ENCODE measurements at regions not wholly inside any gene's neighbourhood (a gene's known extent, or its start where the extent isn't known, plus 50 kb on each side); places are given as distances from the start of the nearest gene placed in this dataset.

DNA sequence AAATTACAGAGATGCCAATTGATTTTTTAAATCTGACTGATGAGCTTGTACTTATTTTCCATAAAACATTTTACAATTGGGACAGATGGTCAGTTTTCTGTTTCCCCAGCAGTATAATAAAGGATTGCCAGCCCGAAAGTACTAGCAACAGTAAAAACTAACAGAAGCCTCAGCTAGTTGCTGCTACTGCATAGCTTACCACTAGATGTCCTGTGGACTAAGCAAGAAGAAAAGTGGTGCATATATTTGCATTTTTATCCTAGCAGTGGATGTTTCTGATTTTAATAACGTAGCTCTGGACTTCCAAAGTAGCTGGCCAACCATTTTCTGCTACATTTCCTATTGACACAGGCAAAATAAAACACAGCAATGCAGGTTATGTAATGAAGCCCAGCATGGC lies 241.5 kb downstream of the BARHL2 start:
- no peak for TF ChIP-seq POLR2AphosphoS5 (IDR thresholded peaks at IDR 0.05)
- TF ChIP-seq, protein P1, sequence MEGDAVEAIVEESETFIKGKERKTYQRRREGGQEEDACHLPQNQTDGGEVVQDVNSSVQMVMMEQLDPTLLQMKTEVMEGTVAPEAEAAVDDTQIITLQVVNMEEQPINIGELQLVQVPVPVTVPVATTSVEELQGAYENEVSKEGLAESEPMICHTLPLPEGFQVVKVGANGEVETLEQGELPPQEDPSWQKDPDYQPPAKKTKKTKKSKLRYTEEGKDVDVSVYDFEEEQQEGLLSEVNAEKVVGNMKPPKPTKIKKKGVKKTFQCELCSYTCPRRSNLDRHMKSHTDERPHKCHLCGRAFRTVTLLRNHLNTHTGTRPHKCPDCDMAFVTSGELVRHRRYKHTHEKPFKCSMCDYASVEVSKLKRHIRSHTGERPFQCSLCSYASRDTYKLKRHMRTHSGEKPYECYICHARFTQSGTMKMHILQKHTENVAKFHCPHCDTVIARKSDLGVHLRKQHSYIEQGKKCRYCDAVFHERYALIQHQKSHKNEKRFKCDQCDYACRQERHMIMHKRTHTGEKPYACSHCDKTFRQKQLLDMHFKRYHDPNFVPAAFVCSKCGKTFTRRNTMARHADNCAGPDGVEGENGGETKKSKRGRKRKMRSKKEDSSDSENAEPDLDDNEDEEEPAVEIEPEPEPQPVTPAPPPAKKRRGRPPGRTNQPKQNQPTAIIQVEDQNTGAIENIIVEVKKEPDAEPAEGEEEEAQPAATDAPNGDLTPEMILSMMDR (IDR thresholded peaks at IDR 0.05) = no peak
- TF ChIP-seq POLR2A (IDR thresholded peaks at IDR 0.05) = no peak
- no peaks in the 10 kb centered on the region for H3K27me3 ChIP-seq
- no peak overlapping the region for H3K27ac ChIP-seq
- H3K36me3 ChIP-seq = no peaks in the 10 kb centered on the region
- intact Hi-C loops (cut with DNase I; ENCODE audit: low total_unique reads) = no loop called here
- no peak overlapping the region for H3K4me3 ChIP-seq
- no peak for DNase-seq (ENCODE audit: low spot score in 2 of 2)
- H3K4me1 ChIP-seq = no peaks in the 10 kb centered on the region
- H3K9me3 ChIP-seq = no peaks in the 10 kb centered on the region

DNA sequence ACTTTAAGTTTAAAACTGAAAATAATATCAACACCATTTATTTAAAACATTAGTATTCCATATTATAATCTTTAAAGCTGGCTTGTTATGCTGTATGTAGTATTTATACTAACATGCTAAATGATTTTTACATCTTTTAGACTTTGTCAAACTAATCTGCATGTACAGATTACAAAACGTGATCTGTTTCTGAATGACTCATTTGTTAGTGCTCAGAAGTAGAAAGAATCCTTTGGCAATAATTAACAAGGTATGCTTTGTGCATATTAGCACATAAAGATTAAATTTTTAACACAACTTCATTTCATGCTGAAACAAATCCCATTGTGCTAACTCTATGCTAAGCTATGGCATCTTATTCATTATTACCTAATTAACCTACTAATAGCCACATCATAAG lies 242.4 kb downstream of the BARHL2 start:
- Histone ChIP-seq H3K4me3 (no peak overlapping the region), H3K9me3 (no peaks in the 10 kb centered on the region), H3K36me3 (no peaks in the 10 kb centered on the region), H3K4me1 (no peaks in the 10 kb centered on the region), H3K27ac (no peak overlapping the region), H3K27me3 (no peaks in the 10 kb centered on the region)
- DNase-seq (ENCODE audit: low spot score in 2 of 2) = no peak
- TF ChIP-seq POLR2AphosphoS5 (IDR thresholded peaks at IDR 0.05) = no peak
- TF ChIP-seq POLR2A (IDR thresholded peaks at IDR 0.05) = no peak
- TF ChIP-seq, protein P1 (IDR thresholded peaks at IDR 0.05) = no peak
- intact Hi-C loops (cut with DNase I; ENCODE audit: low total_unique reads) = no loop called here

DNA sequence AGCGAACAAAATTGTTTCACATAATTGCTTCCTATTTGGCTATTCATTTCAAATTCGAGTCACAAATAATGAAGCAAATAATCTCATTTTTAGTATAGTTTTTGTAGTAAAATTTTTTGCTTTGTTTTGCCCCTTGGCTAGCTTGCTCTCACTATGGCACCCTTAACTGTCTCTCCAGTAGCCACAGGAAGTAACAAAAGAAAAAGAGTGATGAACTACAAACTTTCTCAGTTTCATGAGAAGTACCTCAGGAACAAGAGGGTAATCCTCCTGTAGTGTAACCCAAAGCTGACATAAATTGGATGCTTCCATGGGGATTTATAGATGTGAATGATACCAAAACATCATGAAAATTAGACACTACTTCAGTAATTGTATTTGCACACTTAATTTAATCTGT lies 242.9 kb downstream of the BARHL2 start:
- Histone ChIP-seq H3K4me3 (no peak overlapping the region), H3K9me3 (no peaks in the 10 kb centered on the region), H3K27me3 (no peaks in the 10 kb centered on the region), H3K36me3 (no peaks in the 10 kb centered on the region), H3K4me1 (no peaks in the 10 kb centered on the region), H3K27ac (no peak overlapping the region)
- no peak for DNase-seq (ENCODE audit: low spot score in 2 of 2)
- TF ChIP-seq, protein P1 (IDR thresholded peaks at IDR 0.05) = no peak
- no peak for TF ChIP-seq POLR2AphosphoS5 (IDR thresholded peaks at IDR 0.05)
- TF ChIP-seq POLR2A (IDR thresholded peaks at IDR 0.05) = no peak
- intact Hi-C loops (cut with DNase I; ENCODE audit: low total_unique reads) = no loop called here

DNA sequence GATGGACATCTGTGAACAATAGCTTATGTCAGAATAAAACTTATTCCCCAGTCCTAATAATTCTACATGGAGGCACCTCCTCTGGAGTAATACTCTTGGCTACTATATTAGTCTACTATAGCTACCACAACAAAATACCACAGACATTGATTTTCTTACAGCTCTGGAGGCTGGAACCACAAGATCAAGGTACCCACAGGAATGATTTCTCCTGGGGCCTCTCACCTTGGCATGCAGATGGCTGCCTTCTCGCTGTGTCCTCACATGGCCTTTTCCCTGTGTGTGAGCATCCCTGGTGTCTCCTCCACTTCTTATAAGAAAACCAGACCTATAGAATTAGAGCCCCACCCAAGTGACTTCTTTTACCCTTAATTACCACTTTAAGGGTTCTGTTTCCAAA lies 244.3 kb downstream of the BARHL2 start:
- TF ChIP-seq POLR2AphosphoS5 (IDR thresholded peaks at IDR 0.05) (no peak), POLR2A (IDR thresholded peaks at IDR 0.05) (no peak)
- TF ChIP-seq, protein P1 (IDR thresholded peaks at IDR 0.05) = no peak
- Histone ChIP-seq H3K4me1 (no peaks in the 10 kb centered on the region), H3K36me3 (no peaks in the 10 kb centered on the region), H3K4me3 (no peak overlapping the region), H3K27ac (no peak overlapping the region), H3K9me3 (no peaks in the 10 kb centered on the region), H3K27me3 (no peaks in the 10 kb centered on the region)
- no peak for DNase-seq (ENCODE audit: low spot score in 2 of 2)
- intact Hi-C loops (cut with DNase I; ENCODE audit: low total_unique reads) = no loop called here

DNA sequence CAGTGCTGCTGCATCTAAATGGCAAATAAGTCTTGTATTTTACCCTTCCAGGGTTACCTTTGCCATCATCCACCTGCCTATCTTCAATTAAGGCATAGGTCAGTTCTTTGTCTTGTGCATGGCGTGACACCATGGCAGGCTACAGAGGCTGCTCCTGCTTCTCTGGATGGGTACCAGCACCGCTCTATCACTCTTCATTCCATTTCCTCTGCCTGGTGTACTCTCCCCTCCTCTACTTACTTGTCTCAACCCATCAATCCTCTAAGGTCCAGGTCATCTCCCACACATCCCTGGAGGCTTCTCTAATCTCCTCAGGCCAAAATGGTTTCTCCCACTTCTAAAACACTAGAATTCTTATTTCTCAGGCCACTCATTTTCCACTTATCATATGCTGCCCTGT lies 257.5 kb downstream of the BARHL2 start:
- Histone ChIP-seq H3K27me3 (no peaks in the 10 kb centered on the region), H3K27ac (no peak overlapping the region), H3K36me3 (no peaks in the 10 kb centered on the region), H3K4me3 (no peak overlapping the region), H3K9me3 (no peaks in the 10 kb centered on the region), H3K4me1 (no peaks in the 10 kb centered on the region)
- intact Hi-C loops (cut with DNase I; ENCODE audit: low total_unique reads) = no loop called here
- no peak for DNase-seq (ENCODE audit: low spot score in 2 of 2)
- TF ChIP-seq POLR2A (IDR thresholded peaks at IDR 0.05) = no peak
- no peak for TF ChIP-seq POLR2AphosphoS5 (IDR thresholded peaks at IDR 0.05)
- TF ChIP-seq, protein P1 (IDR thresholded peaks at IDR 0.05) = no peak

All from breast epithelium (tissue), 4 donors.